Breast epithelium (tissue), 3 donors: ENCODE measurements at regions not wholly inside any gene's neighbourhood (a gene's known extent, or its start where the extent isn't known, plus 50 kb on each side); places are given as distances from the start of the nearest gene placed in this dataset.

Experiments
- CTCF ChIP-seq, 3 donors: fragments of 450-650 bp; IDR thresholded peaks; one replicate each; pipeline ENCODE4 v1.5.1; 2016 to 2017; ENCODE audit warnings: antibody characterized with exemption in 3 of 3, mild to moderate bottlenecking in 3 of 3, moderate library complexity in 3 of 3
- POLR2AphosphoS5 ChIP-seq, 3 donors: sonication (generic); formaldehyde crosslinking; IDR thresholded peaks; one replicate each; pipeline ENCODE4 v1.6.1; 2017; ENCODE audit warnings: antibody characterized with exemption in 3 of 3

- no peak for TF ChIP-seq CTCF (IDR thresholded peaks at IDR 0.05)
- TF ChIP-seq POLR2AphosphoS5 (IDR thresholded peaks at IDR 0.05): no peak
Observed at GRCh38 chr3:157868196-157868595, 238.0 kb downstream of the SHOX2 start.
